HL-60 (cell line): ENCODE measurements at regions not wholly inside any gene's neighbourhood (a gene's known extent, or its start where the extent isn't known, plus 50 kb on each side); places are given as distances from the start of the nearest gene placed in this dataset.

ENCODE experiments used
- POLR2AphosphoS5 ChIP-seq: IDR thresholded peaks from 2 replicates; pipeline ENCODE4 v1.6.1; 2012; ENCODE audit warnings: low read depth
- SPI1 ChIP-seq: IDR thresholded peaks from 2 replicates; pipeline ENCODE4 v1.6.1; 2012; ENCODE audit warnings: low read depth, mild to moderate bottlenecking, borderline replicate concordance
- TF ChIP-seq, protein P1 (sequence below): IDR thresholded peaks from one replicate; pipeline ENCODE4 v1.5.1; 2011; ENCODE audit warnings: low read length, control low read depth, inconsistent platforms; ENCODE audit not compliant: insufficient read depth
- TF ChIP-seq, protein P2 (sequence below): IDR thresholded peaks from 2 replicates; pipeline ENCODE4 v1.6.1; 2012; ENCODE audit warnings: low read depth; ENCODE audit not compliant: insufficient replicate concordance

DNA sequence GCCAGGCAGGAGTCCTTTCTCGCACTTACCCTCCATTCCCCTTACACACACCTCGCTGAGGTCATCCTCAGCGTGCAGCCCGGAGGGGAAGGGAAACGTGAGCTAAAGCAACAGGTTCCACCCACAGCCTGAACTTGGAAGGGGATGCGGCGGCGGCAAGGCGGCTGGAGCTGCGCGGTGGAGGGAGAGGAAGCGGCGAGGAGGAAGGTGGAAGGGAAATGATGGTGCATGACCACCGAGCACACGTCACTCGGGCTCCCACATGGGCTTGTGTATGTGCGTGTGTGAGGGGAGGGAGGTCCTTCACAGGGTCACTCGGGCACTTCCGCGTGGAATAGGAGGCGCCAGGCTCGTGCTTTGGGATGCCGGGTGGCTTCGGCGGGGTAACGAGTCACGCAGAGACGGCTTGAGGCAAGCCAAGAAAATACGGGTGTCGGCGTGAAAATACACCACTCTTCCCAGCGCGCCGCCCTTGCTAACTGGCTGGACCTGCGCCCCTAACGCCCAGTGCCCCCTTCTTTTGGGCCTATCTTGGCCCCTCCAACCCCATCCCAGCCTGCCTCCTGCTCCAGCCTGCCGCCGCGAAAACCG lies 225.5 kb upstream of the IL12A start:
- TF ChIP-seq, protein P1, sequence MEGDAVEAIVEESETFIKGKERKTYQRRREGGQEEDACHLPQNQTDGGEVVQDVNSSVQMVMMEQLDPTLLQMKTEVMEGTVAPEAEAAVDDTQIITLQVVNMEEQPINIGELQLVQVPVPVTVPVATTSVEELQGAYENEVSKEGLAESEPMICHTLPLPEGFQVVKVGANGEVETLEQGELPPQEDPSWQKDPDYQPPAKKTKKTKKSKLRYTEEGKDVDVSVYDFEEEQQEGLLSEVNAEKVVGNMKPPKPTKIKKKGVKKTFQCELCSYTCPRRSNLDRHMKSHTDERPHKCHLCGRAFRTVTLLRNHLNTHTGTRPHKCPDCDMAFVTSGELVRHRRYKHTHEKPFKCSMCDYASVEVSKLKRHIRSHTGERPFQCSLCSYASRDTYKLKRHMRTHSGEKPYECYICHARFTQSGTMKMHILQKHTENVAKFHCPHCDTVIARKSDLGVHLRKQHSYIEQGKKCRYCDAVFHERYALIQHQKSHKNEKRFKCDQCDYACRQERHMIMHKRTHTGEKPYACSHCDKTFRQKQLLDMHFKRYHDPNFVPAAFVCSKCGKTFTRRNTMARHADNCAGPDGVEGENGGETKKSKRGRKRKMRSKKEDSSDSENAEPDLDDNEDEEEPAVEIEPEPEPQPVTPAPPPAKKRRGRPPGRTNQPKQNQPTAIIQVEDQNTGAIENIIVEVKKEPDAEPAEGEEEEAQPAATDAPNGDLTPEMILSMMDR, result no peak
- TF ChIP-seq POLR2AphosphoS5 (no peak), SPI1 (no peak; the same call in 1 of the 2 replicates)
- TF ChIP-seq, protein P2, sequence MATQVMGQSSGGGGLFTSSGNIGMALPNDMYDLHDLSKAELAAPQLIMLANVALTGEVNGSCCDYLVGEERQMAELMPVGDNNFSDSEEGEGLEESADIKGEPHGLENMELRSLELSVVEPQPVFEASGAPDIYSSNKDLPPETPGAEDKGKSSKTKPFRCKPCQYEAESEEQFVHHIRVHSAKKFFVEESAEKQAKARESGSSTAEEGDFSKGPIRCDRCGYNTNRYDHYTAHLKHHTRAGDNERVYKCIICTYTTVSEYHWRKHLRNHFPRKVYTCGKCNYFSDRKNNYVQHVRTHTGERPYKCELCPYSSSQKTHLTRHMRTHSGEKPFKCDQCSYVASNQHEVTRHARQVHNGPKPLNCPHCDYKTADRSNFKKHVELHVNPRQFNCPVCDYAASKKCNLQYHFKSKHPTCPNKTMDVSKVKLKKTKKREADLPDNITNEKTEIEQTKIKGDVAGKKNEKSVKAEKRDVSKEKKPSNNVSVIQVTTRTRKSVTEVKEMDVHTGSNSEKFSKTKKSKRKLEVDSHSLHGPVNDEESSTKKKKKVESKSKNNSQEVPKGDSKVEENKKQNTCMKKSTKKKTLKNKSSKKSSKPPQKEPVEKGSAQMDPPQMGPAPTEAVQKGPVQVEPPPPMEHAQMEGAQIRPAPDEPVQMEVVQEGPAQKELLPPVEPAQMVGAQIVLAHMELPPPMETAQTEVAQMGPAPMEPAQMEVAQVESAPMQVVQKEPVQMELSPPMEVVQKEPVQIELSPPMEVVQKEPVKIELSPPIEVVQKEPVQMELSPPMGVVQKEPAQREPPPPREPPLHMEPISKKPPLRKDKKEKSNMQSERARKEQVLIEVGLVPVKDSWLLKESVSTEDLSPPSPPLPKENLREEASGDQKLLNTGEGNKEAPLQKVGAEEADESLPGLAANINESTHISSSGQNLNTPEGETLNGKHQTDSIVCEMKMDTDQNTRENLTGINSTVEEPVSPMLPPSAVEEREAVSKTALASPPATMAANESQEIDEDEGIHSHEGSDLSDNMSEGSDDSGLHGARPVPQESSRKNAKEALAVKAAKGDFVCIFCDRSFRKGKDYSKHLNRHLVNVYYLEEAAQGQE, result no peak
